Activated CD8-positive, alpha-beta memory T cell treated with anti-CD3 and anti-CD28 coated beads, Interleukin-2, amount 50 U/mL, for 24 hours (primary cell): ENCODE measurements at regions not wholly inside any gene's neighbourhood (a gene's known extent, or its start where the extent isn't known, plus 50 kb on each side); places are given as distances from the start of the nearest gene placed in this dataset.

Experiments used
- DNase-seq: peaks from one replicate; pipeline ENCODE4 v3.0.0-alpha.2; 2020; ENCODE audit errors: extremely low read depth

DNA sequence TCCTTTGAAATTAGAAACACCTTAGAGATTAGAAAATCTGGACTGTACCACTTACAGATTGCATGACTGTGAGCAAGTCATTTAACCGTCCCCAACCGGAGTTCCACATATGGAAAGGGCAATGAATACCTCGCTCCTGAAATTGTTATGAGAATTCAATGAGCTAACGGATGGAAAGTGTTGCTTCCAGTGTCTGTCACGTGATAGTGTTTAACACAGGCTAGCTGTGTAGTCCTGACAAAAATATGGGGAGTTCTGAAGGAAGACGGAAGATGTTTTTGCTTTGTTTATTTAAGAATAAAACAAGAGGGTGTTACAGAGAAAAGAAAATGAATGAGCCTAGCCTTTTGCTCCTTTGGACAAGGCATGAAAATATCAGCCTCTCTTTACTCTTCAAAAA, 150.7 kb upstream of the SEMA6D start:
- no peak for DNase-seq

DNA sequence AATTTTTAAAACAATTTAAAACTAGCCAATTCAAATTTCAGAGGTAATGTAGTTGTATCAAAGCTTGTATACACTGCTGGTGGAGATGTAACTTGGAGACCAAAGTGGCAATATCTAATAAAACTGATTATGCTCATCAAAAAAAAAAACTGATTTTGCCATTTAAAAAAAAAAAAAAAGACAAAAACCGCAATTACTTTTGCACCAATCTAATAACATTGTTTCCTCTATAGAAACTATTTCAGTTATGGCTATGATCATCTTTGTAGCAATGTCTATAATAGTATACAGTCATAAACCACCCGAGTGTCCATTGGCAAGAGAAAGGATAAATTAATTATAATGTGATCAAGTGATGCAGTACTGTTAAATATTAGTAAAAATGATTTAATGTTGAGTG, 149.3 kb upstream of the SEMA6D start:
- no peak for DNase-seq

DNA sequence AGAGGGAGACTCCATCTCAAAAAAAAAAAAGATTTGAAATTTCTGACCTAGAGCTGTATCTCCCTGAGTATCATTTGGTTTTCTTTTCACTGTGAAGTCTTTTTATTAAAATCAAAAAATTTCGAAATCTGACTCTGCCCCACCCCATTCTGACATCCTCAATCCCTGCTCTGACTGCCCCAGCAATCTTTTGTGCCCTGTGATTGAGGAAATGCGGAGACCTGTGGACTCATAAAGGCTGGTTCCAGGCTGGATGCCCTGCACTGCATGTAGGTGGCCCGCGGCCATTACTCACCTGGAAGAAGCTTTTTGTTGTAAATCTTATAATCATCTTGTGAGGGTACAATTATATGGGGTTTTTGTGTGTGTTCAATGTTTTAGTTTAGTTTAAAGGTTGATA, 147.3 kb upstream of the SEMA6D start:
- DNase-seq = no peak

DNA sequence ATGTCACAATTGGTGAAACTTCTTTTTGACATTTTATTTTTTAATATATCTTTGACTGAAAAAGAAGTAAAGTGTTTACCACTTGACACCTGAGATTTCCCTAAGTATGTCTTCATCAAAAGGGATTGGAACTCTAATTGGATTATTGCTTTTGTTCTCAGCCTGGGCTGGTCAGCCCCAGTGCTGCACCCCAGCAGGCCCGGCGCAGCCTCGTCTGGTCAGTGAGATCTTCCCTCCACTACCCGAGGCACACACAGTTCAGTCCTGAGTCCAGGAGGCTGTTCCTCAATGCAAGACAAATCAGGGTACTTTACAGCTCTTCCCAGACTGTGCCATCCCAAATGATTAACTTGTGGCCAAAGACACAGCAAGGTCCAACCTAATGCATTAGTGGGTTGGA, 146.9 kb upstream of the SEMA6D start:
- no peak for DNase-seq

DNA sequence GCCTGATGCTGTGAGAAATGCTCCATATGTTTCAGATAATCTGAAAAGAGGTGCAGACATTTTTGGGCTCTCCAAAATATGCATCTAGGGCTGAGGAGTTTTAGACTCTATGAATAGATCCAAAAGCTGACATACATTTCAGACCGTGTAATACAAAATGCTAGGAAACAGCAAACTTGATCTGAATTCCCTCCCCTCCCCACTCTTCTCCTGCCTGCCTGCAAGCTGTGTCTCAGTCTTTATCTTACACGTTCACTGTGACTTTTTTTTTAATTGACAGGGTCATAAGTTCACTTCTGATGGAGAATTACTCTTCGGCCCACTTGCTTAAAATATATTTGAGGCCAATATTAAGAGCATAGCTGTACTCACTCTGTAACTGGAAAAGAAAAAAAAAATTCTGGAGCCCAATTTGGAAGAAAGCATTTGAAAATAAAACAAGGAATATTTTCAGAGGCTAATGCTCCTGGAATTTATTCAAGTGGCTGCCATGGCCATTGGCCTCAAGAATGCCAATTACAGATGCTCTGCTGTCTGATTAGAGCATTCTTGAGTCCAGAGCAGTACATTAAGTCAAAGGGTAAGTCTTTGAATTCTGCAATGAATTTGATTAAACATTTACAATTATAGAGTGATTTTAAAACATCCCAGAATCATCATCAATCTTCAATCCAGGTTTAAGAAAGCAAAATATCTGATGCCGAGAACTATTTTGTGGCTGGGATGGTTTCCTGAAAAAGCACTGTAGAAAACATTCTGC, 146.2 kb upstream of the SEMA6D start:
- no peak for DNase-seq

DNA sequence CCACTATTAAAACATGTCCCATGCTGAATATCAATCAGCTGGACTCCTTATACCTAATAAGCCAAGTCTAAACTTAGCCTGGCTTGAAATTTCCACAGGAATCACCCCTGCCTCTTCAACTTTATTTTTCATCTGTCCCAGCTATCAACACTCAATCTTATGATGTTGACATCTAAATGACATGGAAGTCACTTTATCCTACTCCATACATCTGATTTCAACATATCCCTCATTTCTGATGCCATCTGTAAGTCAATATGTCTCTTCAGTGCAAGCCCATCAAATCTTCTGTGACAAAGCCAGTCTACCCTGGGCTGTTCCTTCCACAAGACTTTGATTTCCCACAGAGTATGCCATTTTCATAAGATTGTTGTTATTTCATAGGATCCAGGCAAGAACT, 143.6 kb upstream of the SEMA6D start:
- no peak for DNase-seq

DNA sequence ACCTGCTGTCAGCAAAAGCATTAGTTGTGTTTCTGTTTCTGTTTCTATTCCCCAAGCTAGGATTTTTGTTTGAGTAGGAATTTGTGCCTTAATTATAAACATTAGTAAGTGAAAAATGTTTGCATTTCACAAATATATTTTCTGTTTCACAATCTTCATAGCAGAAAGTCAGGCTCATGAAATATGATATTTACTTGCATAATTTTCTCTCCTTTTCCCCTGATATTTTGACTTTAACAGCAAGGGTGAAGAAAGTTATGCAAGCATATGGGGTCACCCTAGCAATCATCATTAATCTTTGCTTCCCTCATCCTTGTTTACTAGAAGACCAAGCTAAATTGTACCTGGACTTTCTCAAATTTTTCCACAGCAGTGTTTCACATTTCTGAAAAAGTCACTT, 140.3 kb upstream of the SEMA6D start:
- DNase-seq = no peak

DNA sequence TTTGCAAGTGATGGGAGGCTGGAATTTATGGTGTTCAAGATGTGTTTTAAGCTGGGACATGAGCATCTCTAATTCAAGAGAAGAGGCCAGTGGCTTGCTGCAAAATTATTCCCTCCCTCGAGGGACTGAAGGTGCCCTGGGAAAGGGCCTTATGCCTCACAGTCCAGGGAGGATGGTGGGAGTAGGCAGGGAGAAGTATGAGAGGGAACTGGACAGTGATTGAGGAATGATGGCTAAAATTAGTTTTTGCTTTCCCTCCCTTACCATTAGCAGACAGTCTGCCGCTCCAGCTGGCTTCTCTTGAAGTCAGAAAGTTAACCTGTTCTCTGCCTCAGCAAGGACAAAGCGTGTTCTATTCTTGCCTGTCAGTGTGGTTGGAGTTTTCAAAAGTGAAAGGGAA, 139.8 kb upstream of the SEMA6D start:
- no peak for DNase-seq

DNA sequence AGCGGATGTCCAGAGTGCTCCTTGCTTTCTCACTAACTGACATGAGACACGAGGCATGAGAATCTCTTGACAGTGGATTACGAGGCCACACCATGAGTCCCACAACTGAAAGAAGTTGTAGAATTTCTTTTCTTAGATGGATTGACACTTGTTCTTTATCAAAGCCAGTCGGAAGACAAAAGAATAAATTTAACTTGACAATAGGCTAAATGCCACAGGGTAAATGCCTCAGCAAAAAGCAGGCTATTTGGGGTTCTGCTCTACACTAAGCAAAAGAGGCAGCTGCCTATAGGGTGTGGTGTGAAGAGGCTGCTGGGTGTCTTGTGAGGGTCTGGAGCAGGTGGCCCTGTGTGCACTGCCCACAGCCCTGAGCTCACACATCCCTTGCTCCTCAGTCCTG, 135.1 kb upstream of the SEMA6D start:
- no peak for DNase-seq

DNA sequence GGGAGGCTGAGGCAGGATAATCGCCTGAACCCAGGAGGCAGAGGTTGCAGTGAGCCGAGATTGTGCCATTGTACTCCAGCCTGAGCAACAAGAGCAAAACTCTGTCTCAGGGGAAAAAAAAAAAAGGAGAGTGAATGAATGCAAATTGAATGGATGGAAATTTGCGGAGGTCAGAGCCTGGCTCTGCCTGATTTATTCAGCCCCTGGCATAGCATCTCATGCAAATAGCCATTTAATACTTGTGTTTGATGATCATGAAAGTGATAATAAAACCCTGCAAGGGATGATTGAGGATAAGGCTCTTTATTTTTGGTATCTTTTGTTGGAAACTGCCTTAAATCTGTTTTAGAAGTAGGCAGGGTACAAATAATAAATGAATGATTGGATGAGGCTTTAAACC, 133.0 kb upstream of the SEMA6D start:
- no peak for DNase-seq

DNA sequence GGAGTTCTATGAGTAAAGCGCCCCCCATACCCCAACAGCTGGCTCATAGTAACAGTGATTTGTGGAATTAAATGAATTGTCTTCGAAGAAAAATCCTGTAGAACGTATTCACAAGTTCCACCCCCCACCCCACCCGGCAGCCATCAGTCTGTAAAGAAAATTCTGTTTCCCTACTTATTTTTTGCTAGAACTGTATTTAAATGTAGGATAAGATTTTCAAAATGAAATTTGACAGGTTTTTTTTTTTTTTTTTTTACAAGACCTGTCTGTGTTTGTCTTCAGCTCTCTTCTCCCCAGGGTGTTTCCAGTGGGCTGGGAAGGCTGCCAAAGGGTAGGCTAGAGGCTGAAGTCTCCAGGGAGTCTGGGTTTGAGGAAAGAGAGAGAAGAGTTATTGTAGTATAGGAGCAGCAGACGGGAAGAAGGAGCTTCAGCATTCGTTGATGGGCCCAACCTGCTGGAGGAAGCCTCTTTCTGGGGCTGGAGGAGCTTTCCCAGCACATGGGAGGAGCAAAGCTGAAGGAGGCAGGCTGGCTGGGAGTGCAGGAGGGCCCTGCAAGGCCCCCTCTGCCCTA, 130.6 kb upstream of the SEMA6D start:
- no peak for DNase-seq

DNA sequence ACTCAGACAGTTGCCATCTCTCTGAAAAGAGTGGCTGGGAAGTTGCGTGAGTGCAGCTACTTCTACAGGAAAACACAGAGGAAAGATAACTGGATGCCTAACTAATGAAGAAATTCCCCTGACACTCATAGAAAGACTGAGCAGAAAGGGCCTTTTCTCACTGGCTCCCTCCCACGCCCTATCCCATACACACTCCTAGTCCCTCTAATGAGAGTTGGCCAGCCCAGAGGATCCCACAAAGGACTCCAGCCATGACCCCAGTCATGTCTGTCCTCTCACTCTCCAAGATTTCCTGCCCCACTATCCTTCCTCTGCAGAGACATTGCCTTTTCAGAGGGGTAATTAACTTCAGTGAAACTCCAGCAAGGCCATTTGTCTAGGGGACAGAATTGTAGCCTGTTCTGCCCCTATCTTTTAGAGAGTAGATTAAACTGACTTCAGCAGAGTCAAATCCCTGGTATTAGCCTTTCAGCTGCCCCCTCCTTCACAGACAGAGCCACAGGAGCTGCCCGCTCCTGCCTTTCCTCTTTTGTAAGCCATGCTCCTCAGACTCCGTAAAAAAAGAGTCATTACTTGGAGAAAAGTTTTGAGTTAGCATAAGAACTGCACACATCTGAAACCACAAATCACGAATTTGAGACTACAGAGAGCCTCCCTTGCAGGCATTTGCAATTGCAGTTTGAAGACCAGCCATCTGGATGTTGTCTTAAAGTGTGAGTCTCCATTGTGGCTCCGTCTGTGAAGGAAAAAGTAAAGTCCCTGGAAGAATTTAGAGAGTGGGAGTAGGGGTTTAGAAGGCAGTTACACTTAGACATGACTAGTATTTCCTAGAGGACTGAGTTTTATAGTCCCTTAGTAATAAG, 129.1 kb upstream of the SEMA6D start:
- DNase-seq = no peak

DNA sequence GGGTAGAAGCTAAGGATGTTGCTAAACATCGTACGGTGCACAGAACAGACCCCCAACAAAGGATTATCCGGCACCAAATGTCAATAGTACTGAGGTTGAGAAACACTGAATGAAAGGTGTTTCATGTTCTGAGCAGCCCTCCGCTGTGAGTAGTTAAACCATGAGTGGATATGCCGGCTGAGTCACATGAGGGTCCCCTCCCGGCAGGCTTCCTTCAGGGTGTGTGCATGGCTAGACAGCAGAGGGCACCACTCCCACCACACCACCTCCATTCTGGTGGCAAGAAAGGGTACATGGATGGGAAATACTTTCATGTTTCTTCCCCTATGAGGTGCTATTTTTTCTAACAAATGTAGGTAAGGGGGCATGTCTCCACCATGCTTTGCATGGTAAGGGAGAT, 128.3 kb upstream of the SEMA6D start:
- DNase-seq = no peak

DNA sequence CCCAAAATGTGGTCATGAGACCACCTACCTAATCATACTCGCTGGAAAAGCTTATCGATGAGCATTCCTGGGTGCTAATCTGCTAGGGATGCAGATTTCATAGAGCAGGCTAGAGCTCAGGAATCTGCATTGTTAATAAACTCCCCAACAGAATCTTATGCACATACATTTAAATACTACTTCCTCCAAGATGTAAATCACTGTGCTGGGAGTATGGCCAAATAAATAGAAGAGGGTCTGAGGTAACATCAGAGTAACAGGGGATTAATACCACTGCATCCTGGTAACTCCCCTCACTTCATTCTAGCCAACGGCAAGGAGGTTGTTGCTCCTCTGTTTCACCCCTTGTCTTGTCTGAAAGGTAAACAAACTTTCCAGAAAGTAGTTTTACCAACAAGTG, 118.3 kb upstream of the SEMA6D start:
- DNase-seq = no peak

DNA sequence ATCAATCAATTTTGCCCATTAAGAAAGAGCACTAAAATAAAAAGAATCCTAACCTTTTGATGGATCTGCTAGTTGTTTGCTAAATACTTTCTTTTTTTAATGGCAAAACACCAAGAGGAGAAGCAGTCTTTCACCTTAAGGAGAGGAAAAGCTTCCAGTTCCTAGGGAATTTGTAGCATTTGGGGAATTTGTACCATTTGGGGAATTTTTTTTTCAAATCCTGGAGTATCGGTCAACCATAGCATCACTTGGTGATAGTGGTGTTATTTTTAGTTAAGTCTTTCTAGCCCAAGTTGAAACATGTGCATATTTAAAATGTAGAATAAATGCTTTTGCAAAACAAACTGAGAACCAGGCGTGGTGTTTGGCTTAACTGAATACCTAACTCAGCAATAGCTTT, 117.5 kb upstream of the SEMA6D start:
- no peak for DNase-seq

DNA sequence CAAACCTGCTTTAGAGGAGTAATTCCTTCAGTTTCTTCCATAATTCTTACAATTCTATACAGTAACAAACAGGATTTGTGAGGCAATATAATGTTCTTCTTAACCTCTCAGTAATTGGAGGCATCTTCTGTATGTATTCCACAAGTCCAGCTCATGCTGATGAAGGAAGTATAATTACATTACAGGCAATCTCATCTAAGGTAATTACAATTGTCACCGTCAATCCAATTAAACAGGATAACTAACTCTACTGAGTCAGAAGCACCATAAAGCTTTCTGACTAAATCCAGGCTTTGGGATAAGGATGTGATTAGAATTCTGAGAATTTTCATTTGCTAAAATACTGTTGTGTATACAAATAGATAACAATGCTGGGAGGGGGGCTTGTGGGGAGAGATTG, 115.2 kb upstream of the SEMA6D start:
- no peak for DNase-seq

DNA sequence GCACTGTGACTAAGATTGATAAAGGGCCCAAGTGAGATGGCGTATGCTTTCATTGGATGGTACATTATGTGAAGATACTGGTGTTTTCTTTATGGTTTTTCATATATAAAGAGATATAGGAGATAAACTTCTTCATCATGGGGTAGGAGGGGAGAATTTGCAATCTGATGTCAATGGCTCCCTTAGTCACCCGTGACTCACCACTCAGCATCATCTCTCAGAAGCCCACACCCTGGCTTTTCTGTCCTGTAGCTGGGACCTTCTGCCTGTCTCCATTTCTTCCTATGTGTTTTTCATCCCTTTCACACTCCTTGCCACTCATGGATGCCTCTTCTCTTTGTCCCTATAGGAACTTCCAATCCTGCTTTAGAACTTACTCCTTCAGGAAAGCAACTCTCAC, 114.3 kb upstream of the SEMA6D start:
- DNase-seq = no peak

DNA sequence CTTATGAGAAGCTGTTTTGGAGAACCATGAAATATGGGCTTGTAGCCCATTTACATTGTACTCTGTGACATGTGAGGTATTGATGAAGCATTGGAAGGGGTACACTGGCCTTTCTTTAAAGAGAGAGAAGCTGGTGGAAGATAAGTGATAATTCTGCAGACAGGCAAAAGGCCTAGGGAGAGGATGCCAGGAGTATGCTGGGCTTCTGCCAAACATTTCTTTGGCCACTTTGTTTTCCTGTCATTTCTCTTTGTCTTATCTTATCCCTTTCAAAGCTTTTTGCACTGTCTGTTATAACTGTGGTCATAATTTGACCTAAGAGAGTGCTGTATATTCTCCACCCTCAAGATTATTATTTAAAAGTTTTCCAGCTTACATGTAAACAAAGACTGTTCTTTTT, 109.6 kb upstream of the SEMA6D start:
- DNase-seq = no peak

DNA sequence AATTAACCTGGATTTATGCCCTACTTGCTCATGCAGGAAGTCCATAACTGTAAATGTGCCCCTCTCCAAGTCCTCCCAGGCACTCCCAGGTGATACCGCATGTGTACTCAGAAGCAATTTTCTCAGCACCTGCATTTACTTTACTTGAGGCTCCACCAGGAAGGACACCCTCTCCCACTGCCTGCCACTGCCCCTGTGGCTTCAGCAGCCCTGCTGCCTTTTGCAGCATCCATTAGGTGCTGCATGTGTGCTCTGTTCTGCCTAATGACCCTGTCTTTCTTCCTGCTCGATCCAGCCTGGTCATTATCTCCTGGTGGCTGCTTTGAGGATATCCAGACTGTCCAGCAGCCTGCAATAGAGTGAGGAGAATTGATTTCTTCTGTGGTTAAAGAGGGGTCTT, 107.6 kb upstream of the SEMA6D start:
- no peak for DNase-seq

DNA sequence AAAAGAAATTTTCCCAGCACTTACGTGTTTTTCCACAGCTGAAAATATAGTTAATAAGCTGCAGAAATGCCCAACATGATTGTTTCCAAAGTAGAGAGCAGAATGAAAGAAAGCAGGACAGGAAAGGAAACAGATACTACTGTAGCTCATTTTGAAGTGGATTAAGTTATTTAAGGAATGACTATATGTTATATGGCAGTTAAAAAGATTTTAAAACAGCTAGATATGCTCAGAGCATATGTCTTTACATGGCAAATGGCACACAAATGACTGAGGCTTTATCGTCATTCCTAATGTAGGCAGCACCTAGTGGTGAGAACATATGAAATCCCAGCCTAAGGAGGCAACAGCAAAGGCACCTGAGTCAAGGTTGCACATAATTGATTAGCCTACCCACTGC, 106.6 kb upstream of the SEMA6D start:
- DNase-seq = no peak

DNA sequence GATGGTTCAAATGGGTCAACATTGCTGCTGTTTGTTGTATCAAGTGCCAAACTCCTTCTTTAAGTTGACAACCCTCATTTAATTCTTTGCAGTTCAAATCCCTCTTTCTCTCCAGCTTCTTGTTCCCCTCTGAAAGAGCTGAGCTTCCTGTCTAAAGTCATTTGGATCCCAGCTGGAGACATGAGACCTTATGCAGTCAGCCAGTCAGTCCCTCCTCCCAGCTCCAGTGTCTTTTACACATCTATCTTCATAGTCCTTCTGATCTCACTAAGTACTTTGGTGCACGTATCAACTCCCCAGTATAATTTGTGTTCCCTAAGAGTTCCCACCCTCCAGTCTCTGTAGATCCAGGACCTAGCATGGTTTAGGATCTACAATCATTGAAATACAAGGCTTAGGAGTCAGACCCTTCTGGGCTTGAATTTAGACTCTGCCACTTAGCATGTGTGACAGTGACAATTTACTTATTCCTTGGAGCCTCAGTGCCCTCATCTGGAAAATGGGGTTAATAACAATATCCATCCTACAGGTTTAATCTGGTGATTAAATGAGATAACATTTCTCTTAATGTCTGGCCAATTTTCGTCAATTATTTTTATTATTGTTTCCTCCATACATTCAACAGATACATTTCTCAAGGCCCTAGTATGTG, 102.8 kb upstream of the SEMA6D start:
- DNase-seq = no peak

DNA sequence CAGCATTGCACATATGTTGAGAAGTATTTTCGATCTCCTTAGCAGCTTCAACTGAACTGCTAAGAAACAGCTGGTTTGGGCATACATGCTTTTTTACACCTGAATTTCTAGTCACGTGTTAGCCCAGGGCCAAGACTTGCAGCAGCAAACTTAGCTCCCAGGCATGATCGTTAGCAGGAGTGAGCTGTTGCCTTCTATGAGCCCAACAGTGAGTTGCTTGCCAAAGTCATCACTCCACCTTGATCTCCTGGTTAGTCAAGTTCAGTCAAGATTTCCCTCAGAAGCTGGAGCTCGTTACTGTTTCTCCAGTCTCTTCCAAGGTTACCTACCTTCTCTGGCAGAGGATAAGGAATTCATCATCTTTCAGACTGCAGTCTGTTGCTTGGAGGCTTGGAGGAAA, 100.4 kb upstream of the SEMA6D start:
- DNase-seq = no peak

DNA sequence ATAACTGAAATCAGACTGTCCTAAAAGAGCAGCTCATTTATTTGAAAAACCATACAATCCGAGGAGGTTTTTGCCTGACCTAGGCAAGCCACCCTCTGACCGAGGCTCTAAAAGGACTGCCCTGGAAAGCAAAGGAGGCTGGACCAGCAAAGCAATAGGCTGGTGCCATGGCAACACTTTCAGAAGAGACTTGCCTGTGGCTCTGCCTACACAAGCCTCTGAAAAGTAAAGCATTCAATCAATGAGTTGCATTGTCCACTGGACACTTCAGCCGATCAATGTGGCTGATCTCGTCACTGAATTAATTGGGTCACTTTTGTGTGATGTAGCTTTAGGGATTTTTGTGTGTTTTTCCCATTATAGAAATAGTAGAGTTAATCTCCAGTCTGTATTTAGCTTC, 99.1 kb upstream of the SEMA6D start:
- DNase-seq = no peak
